GM21360 (cell line): ENCODE measurements at regions not wholly inside any gene's neighbourhood (a gene's known extent, or its start where the extent isn't known, plus 50 kb on each side); places are given as distances from the start of the nearest gene placed in this dataset.

Source experiments
- ATAC-seq: cut with Tn5 transposase; IDR thresholded peaks from one replicate; pipeline ENCODE4 v1.9.1; 2021; ENCODE audit warnings: mild to moderate bottlenecking, moderate library complexity; ENCODE audit not compliant: unreplicated experiment

DNA sequence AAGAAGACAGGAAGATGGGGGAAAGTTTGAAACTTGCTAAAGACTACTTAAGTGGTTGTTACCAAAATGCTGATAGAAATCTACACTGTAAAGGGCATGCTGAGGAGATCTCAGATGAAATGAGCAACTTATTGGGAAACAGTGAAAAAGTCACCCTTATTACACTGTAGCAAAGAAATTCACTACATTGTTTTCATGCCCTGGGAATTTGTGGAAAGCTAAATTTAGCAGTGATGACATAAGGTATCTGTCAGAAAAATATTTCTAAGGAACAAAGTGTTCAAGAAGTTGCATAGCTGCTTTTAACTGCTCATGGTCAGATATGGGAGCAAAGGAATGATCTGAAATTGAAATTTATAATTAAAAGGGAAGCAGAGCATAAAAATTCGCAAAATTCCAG is 702.4 kb upstream of the LRRC4C start:
- no peak for ATAC-seq

DNA sequence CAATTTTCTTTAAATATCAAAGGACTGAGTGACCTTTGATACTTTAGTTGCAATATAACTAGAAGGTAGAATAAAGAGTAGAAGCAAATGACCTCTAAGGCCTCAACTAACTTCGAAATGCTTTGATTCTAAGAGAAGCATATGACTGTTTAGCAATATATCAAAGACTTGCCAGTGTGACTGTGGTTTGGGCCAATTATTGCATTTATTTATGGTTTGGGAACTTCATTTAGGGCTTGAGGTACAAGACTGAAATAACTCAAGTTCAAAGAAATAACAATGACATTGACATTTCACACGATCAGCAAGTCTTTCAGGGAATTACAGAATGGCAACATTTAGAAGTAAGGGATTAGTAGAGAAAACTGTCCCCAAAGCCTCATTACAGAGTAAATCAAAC is 709.7 kb upstream of the LRRC4C start:
- no peak for ATAC-seq

DNA sequence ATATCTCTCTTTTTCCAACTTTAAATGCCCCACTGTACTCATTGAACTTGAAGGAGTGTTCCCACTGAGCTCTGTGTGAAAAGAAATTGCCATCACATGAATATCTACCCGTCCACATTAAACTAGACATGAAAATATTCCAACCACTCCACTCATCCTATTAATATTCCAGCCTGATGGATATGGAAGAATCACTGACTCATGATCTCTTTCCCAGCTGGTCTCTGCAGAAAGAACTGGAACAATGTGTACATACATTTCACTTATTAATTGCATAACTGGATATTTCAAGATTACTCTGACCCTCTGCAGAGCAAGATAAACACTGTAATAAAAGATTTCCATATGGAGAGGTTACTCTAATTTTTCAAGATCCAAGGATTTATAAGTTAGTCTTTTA is 711.1 kb upstream of the LRRC4C start:
- ATAC-seq, result no peak

DNA sequence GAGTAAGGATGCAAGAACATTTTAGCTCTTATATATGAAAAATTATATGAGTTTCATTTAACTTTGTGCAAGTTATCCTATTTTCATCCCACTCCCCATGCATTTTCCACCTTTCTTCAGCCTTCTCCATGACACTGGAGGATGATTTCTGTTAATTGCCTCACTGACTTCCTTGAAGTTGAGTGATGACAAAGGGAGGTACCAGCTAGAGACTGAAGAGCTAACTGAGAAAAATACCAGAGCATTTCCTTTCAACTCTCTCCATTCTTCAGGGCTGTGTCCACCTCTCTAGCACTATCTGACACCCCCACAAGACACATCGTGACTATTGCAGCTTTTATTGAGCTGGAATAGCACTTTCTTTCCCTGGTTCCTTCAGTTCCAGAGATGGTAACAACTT is 711.6 kb upstream of the LRRC4C start:
- ATAC-seq, result no peak

DNA sequence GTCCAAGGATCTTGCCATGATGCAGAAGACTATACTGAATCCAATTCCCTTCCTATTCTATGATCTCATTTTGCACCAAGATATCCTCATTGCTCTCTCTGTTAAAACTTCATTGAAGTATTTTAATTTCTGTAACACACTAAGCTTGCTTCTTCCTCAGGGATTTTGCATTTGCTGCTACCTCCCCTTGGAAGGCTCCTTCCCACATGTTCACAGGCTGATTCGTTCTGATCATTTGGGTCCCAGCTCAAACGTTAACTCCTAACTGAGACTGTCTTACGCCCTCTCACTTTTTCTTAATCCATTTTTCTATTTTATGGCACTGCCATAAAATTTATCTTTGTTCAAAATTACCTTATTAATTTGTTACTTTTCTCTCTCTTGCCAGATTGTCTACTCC is 713.0 kb upstream of the LRRC4C start:
- no peak for ATAC-seq

DNA sequence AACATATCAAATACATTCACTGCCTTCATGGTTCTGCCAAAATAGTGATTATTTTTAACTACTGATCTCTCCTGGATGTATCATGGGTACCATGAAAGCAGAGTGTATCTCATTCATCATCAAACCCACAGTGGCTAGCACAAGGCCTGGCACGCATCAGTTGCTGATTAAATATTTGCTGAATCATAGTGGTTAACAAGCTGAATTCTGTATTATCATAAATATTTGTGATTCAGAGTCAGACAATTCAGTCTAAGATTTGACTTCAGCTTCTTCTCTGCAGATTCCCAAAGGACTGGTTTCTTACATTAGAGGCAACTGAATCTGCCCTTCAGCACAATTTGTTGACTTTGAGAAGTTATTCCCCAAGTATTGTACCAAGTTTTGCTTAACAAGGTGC is 715.8 kb upstream of the LRRC4C start:
- no peak for ATAC-seq

DNA sequence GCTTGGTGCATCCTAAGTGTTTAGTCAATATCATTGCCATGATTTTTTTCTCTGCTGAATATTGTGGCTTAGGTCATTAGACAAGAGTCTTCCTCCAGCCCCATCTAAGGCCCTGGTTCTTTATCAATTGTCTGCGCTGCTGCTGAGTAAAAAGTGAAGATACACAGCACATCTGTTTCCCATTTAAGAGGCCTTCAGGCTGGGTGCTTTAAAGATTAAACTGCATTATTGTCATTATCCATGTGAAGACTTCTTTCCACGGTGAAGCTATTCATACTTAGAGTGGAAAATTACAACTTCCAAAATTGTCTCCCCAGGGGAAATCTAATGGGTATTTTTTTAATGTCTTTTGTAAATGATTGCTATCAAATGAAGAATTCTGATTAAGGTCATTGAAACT is 719.8 kb upstream of the LRRC4C start:
- ATAC-seq, result no peak

DNA sequence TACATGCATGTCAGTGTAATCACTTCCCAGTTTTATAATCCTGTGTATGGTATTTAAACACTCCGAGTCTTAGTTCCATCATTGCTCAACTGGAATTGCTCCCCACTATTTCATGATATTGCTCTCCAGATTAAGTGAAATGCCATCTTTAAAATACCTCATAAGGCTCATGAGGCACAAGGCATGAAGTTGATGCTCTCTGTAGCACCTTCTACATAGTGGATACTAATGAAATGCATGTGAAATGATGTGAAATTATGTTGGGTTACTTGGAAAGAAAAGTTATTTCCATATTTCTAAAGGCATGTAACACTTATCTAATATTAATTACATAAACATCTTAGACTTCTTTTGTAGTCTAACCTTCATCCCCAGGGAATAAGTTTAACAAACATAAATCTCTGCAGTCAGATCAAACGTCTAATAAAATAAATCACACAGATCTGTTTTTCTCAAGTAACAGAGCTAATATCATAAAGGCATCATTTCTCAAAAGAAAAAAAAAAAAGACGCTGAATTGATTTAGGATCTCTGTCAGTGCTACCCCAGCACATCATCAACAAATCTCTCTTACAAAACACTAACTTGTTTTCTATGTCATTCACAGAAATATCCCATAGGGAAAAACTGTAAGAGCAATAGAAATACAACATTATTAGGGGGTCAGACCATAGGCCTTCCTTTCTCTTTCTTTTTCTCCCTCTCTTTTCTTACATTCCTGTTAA is 736.0 kb upstream of the LRRC4C start:
- no peak for ATAC-seq

DNA sequence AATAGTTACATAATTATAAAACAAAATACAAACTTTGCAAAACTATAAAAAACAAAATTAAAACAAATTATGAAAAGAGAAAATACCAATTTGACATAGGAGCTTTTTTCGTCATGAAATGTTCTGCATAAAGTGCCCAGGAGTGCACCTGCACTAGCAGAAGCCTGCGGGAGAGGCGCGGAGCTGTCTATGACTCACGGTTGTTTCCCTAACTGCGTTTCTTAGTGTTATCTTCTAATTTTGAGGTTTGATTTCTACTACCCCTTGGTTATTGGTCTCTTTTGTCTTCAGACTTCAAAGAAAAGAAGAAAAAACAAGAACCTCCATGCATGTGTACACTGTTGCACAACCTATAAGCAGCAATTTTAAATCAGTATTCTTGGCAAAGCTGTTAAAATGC is 740.9 kb upstream of the LRRC4C start:
- no peak for ATAC-seq

DNA sequence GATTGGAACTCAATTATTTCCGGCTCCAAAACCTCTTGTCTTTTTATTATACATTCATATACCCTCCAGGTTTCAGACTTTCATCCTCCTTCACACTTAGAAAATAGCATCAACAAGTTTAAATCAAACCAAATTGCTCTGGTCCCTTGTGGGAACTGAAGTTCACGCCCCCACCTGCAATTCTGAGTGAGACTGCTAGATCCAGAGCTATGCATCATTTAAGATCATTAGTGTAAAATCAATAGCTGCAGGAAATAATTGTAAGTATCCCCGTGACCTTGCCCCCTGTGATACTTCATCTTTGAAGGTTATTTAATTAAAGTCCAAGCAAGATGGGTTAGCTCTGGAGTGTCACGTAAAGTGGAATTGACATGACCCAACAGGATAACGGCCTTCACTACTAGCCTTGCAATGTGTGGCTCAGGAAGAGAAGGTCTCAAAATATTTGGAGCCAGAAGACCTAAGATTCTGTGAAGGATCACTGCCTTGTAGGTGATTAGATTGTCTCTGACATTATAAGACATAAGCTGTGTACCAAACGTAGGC is 742.2 kb upstream of the LRRC4C start:
- ATAC-seq, result no peak

DNA sequence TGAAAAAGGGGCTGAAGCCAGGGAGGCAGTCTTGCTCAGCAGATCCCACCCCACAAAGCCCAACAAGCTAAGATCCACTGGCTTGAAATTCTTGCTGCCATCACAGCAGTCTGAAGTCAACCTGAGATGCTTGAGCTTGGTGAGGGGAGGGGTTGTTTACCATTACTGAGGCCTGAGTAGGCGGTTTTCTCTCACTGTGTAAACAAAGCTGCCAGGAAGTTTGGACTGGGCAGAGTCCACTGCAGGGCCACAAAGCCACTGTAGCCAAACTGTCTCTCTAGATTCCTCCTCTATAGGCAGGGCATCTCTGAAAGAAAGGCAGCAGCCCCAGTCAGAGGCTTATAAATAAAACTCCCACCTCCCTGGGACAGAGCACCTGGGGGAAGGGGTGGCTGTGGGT is 746.1 kb upstream of the LRRC4C start:
- ATAC-seq, result no peak

DNA sequence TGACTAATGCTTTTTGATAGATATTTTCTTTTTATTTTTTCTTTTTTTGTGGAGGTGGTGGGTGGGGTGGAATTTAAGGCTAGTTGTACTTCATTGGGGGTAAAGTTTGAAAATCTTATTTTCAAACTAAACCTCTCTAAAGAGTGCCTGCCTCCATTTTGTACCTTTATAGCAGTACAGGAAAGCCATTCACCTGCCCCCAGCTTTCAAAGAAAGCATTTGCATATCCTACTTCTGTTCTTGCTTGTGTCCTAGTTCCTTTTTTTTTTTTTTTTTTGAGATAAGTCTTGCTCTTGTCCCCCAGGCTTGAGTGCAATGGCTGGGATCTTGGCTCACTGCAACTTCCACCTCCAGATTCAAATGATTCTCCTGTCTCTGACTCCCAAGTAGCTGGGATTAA is 766.2 kb upstream of the LRRC4C start:
- ATAC-seq, result no peak

DNA sequence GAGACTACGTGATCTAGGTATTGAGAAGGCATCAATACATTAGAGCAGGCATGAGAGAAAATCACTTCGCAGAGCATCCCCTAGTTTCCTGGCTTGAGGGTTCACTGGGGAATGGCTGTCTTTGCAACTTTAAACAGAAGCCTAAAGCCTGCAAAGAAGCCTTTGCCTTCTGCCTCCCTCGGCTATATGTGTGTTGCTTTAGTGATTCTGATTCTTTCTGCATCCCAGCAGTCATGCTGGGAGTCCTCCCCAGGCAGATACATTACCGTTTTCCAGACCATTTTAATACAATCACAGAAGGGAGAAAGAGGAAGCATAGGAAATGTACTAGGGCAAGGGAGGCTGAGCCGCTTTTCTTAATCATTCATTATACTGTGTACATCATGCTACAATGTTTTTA is 773.2 kb upstream of the LRRC4C start:
- ATAC-seq, result no peak

DNA sequence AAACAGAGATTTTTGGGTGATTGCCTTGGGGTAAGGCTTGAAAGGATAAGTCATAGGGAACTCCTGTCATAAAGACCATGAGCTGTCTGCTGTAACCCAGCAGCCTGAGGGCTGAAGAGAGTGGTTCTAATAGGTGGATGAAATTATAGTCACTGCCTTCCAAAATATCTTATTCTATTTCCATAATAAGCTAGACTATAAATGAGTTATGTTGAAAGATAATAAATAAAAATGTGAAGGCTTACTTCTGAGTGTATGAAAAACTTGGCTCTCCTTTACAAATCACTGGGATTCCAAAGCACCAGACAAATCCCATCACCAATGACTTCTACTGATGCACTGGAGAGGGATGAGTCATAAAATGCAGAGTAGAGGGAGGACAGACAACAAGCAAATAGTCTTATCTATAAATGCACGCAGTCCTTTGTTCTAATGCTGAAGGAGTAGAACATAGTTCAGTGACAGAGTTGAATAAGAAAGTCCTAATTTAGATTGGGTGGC is 775.0 kb upstream of the LRRC4C start:
- ATAC-seq, result no peak

DNA sequence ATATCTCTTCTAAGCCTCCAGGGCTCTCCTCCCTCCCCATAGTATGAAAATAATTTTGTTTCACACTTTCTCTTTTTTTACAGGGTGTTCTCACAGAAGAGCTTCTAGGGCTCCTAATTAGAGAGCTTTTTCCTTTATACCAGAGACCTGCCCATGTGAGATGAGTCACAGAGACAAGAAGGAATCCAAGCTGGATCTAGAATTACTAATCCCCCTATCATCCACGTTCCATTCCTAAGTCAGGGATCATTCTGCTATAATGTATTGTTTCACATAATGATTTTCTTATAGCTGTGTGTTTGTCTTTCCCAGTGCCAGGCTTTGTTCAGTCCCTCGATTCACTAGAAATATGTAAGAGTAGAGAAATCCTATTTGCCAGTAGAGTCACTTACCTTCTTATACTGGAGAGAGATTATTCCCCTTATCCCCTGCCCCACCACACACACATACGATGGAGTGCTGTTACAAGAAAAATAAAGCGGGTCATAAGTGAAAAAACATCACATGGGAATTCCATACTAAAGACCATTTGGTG is 778.3 kb upstream of the LRRC4C start:
- no peak for ATAC-seq

DNA sequence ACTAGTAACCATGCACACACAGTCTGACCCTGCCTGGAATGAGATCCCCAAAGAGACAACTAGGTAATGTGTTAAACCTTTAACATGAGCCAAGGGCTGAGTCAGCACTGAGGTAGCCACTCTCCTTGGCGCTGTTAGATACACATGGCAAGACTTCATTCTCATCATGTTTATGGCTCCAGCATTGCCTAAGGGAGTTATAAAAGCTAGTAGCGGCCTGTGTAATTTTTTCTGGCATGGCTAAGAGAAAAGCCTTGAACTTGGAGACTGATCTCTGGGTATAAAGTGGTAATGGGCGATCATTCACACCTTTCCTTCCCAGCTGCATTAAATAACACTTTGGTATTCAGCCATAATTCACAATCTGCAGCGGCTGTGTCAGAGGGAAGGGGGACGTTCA is 779.7 kb upstream of the LRRC4C start:
- ATAC-seq, result no peak

DNA sequence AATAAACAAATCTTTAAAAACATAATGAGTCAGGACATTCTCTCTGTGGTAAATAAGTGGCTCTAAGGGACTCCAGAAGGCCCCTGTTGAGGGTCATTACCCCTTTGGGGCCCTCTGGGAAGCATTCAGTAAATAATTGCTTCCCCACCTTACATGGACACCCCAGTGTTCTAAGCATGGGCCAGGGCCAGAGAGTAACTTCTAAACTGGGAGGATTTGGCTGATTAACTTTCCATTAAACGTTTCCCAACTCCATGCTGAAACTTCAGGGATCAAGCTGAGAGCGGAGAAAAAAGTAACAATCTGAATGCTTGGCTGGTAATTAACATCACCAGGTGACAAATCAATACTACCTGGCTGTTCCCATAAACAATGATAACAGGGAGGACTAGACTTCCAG is 783.9 kb upstream of the LRRC4C start:
- no peak for ATAC-seq

DNA sequence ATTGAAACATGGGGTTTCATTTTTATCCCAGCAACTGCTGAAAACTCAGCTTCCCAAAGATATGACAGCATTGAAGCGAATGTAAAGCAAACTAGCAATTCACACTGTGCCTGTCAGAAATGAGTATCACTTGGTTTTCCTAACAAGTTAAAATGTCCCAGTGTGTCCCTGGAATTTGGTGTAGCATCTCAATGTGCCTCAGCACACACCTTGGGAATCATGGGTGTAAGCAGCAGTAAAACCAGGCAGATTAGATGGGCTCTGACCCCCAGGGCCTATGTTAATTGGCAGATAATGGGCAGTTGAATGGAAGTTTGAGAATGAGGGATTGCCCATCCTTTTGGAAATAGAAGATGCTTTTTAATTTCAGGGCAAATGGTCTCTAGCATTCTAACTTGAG is 784.9 kb upstream of the LRRC4C start:
- ATAC-seq, result no peak

DNA sequence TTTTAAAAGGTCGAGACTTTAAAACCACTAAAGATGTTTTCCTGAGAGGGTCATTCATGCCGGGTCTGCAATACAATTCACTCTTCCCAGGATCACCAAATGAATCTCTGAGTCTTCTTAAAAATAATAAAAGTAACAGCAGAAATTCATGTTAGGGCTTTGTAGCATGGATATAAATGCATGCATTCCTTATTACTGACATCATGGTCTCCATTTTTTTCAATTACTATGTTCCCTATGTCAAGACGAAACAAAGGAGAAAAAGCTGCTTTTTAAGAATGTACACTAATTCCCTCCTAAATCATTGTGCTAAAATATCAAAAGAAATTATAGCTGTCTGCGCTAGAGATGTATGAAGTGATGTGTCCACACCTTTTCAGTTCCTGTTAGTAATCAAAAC is 789.9 kb upstream of the LRRC4C start:
- ATAC-seq, result no peak

DNA sequence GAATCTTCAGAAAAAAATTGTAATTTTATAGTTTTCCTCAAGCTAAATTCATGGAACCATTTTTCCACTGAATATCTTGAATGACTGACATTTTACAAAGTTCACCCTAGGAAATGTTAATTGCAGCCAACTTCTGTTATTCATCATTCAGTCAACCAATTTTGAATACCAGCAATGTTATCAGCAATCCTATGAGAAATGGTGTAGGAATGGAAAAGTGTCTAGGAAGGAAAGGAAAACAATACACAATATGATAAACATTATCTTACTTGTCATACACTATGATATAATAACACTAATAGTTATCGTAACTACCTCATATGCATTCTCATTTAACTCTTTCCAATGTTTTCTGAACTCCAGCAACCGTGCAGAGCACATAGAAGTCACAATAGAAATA is 790.5 kb upstream of the LRRC4C start:
- no peak for ATAC-seq

DNA sequence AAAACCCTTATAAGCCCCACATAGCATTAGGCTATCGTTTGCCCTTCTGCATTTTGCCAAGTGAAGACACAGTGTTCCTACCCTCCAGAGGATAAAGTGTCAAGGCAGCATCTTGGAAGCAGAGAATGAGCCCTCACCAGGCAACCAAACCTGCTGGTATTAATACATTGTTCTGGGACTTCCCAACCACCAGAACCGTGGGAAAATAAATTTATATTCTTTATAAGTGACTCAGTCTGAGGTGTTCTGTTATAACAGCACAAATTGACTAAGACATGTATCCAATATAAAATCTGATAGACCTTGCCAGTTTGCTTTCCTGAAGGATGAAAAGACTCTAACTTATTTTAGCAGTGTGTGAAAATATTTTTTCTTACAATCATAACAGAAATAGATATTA is 792.5 kb upstream of the LRRC4C start:
- no peak for ATAC-seq

DNA sequence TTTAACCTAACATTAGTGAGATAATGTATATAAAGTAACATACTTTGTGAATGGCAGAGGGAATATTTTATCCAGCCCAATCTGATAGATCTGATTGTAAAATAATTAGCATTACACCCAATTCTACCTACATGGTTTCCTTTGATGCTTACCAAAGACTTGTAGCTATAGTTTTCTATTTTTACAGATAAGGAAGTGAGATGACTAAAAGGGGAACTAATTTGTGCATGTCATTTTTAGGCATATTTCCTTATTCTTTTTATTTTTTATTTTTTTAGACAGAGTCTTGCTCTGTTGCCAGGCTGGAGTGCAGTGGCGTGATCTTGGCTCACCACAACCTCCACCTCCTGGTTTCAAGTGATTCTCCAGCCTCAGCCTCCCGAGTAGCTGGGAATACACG is 793.7 kb upstream of the LRRC4C start:
- ATAC-seq, result no peak

DNA sequence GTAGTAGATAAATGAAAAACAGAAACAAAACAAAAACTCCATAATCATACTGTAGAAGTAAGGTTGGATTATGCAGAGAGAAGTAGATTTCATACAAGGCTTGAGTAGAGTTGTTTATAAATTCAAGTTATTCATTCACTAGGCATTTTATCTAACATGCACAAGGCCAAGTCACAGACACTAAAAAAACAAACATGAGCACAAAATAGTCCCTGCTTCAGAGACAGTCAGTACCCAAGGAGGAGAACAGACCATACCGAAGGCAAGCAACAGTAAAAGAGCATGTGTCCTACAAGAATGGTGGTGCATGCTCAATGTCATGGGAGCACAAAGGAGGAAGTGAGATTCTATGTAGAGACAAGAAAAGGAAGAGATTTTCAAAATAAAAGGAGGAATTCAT is 796.5 kb upstream of the LRRC4C start:
- no peak for ATAC-seq
